ENCODE measurements at regions not wholly inside any gene's neighbourhood (a gene's known extent, or its start where the extent isn't known, plus 50 kb on each side); places are given as distances from the start of the nearest gene placed in this dataset.

DNA sequence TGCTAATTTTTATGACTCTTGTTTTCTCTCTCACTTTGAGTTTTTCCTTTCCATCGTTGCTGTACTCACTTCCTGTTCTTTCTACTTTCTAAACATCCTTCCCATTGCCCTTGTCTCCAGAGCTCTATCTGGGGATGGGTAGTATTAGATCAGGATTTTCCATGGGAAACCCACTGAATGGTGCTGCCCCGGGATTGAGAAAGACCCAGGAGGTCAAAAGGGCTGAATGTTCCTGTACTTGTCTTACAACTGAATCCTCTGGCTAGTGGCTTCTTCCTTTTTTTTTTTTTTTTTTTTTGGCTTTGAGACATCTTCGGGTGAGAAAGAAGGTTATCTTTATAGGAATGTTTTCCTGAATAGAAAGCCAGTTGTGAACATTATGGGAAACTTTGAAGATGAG lies 364.8 kb upstream of the SLC14A2 start:
- H3K4me3 Mint-ChIP-seq (ENCODE audit: unreplicated experiment): peak overlapping the region; percentile 3
- H3K4me1 Mint-ChIP-seq (ENCODE audit: low read depth, unreplicated experiment): peaks cover 39% of the 10 kb centered on the region
- TF ChIP-seq, protein P1, sequence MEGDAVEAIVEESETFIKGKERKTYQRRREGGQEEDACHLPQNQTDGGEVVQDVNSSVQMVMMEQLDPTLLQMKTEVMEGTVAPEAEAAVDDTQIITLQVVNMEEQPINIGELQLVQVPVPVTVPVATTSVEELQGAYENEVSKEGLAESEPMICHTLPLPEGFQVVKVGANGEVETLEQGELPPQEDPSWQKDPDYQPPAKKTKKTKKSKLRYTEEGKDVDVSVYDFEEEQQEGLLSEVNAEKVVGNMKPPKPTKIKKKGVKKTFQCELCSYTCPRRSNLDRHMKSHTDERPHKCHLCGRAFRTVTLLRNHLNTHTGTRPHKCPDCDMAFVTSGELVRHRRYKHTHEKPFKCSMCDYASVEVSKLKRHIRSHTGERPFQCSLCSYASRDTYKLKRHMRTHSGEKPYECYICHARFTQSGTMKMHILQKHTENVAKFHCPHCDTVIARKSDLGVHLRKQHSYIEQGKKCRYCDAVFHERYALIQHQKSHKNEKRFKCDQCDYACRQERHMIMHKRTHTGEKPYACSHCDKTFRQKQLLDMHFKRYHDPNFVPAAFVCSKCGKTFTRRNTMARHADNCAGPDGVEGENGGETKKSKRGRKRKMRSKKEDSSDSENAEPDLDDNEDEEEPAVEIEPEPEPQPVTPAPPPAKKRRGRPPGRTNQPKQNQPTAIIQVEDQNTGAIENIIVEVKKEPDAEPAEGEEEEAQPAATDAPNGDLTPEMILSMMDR (IDR thresholded peaks at IDR 0.05; ENCODE audit: insufficient read depth, low read depth, low read length): no peak
- TF ChIP-seq EZH2 (IDR thresholded peaks at IDR 0.05; ENCODE audit: insufficient read depth, low read length): no peak
- no peak overlapping the region for H3K27ac ChIP-seq (ENCODE audit: low read depth, low read length)
- no peak for FAIRE-seq
- H3K9me3 ChIP-seq (ENCODE audit: insufficient read depth, low read depth, low read length): no peaks in the 10 kb centered on the region
- no peak overlapping the region for H3K4me2 ChIP-seq (ENCODE audit: low read length)
- H3K9ac ChIP-seq (ENCODE audit: low read length): no peak overlapping the region
- H3K79me2 ChIP-seq (ENCODE audit: insufficient read depth, low read length): no peaks in the 10 kb centered on the region
- peak overlapping the region; percentile 70 for H3K27ac Mint-ChIP-seq (ENCODE audit: unreplicated experiment)
- H4K20me1 ChIP-seq (ENCODE audit: insufficient read depth, low read length): no peaks in the 10 kb centered on the region
- no peak overlapping the region for H2AFZ ChIP-seq (ENCODE audit: low read depth, low read length)
- H3K4me3 ChIP-seq (ENCODE audit: insufficient read depth, low read depth, low read length): no peak overlapping the region
- no peaks in the 10 kb centered on the region for H3K36me3 ChIP-seq (ENCODE audit: insufficient read depth, low read length)
- no peaks in the 10 kb centered on the region for H3K36me3 Mint-ChIP-seq (ENCODE audit: low read depth, unreplicated experiment)
- H3K4me1 ChIP-seq (ENCODE audit: insufficient read depth, low read length): peaks cover 20% of the 10 kb centered on the region
- no peaks in the 10 kb centered on the region for H3K27me3 ChIP-seq (ENCODE audit: insufficient read depth, low read length)
- peaks cover 2% of the 10 kb centered on the region for H3K9me3 Mint-ChIP-seq (ENCODE audit: unreplicated experiment)
- DNase-seq (ENCODE audit: low read depth): no peak
- no peaks in the 10 kb centered on the region for H3K27me3 Mint-ChIP-seq (ENCODE audit: low read depth, unreplicated experiment)

DNA sequence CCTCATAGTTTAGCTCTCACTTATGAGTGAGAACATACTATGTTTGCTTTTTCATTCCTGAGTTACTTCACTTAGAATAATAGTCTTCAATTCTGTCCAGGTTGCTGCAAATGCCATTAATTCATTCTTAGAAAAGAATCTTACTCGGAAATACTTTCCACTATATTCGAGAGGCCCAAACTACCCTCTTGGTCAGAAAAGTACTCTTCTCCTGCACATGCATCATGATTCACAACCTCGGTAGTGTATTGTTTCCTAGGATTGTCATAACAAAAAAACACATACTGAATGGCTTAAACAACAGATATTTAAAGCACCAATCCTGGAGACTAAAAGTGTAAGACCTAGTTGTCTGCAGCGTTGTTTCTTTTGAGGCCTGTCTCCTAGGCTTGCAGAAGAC lies 364.0 kb upstream of the SLC14A2 start:
- H3K27ac Mint-ChIP-seq (ENCODE audit: unreplicated experiment): no peak overlapping the region
- Histone ChIP-seq H3K4me1 (ENCODE audit: insufficient read depth, low read length) (peaks cover 26% of the 10 kb centered on the region), H3K4me2 (ENCODE audit: low read length) (no peak overlapping the region), H2AFZ (ENCODE audit: low read depth, low read length) (no peak overlapping the region), H3K4me3 (ENCODE audit: insufficient read depth, low read depth, low read length) (no peak overlapping the region), H3K27ac (ENCODE audit: low read depth, low read length) (no peak overlapping the region), H4K20me1 (ENCODE audit: insufficient read depth, low read length) (no peaks in the 10 kb centered on the region), H3K79me2 (ENCODE audit: insufficient read depth, low read length) (no peaks in the 10 kb centered on the region), H3K9me3 (ENCODE audit: insufficient read depth, low read depth, low read length) (no peaks in the 10 kb centered on the region), H3K27me3 (ENCODE audit: insufficient read depth, low read length) (no peaks in the 10 kb centered on the region), H3K36me3 (ENCODE audit: insufficient read depth, low read length) (no peaks in the 10 kb centered on the region), H3K9ac (ENCODE audit: low read length) (no peak overlapping the region)
- no peaks in the 10 kb centered on the region for H3K36me3 Mint-ChIP-seq (ENCODE audit: low read depth, unreplicated experiment)
- DNase-seq (ENCODE audit: low read depth) (peak; percentile 17), FAIRE-seq (no peak)
- TF ChIP-seq, protein P1 (IDR thresholded peaks at IDR 0.05; ENCODE audit: insufficient read depth, low read depth, low read length): no peak
- TF ChIP-seq EZH2 (IDR thresholded peaks at IDR 0.05; ENCODE audit: insufficient read depth, low read length): no peak
- H3K4me1 Mint-ChIP-seq (ENCODE audit: low read depth, unreplicated experiment): peaks cover 45% of the 10 kb centered on the region
- peaks cover 2% of the 10 kb centered on the region for H3K9me3 Mint-ChIP-seq (ENCODE audit: unreplicated experiment)
- H3K4me3 Mint-ChIP-seq (ENCODE audit: unreplicated experiment): no peak overlapping the region
- no peaks in the 10 kb centered on the region for H3K27me3 Mint-ChIP-seq (ENCODE audit: low read depth, unreplicated experiment)

GRCh38 chr18:45252474-45252873 lies 362.8 kb upstream of the SLC14A2 start:
- H3K36me3 Mint-ChIP-seq (ENCODE audit: low read depth, unreplicated experiment): no peaks in the 10 kb centered on the region
- H3K9me3 Mint-ChIP-seq (ENCODE audit: unreplicated experiment): peaks cover 2% of the 10 kb centered on the region
- H3K79me2 ChIP-seq (ENCODE audit: insufficient read depth, low read length): no peaks in the 10 kb centered on the region
- H3K36me3 ChIP-seq (ENCODE audit: insufficient read depth, low read length): no peaks in the 10 kb centered on the region
- H4K20me1 ChIP-seq (ENCODE audit: insufficient read depth, low read length): no peaks in the 10 kb centered on the region
- H3K4me1 Mint-ChIP-seq (ENCODE audit: low read depth, unreplicated experiment): peaks cover 46% of the 10 kb centered on the region
- H3K27me3 Mint-ChIP-seq (ENCODE audit: low read depth, unreplicated experiment): no peaks in the 10 kb centered on the region
- H3K4me3 Mint-ChIP-seq (ENCODE audit: unreplicated experiment): no peak overlapping the region
- no peak overlapping the region for H3K9ac ChIP-seq (ENCODE audit: low read length)
- H3K27me3 ChIP-seq (ENCODE audit: insufficient read depth, low read length): no peaks in the 10 kb centered on the region
- no peak overlapping the region for H3K27ac Mint-ChIP-seq (ENCODE audit: unreplicated experiment)
- no peak overlapping the region for H3K4me3 ChIP-seq (ENCODE audit: insufficient read depth, low read depth, low read length)
- FAIRE-seq: no peak
- no peak for TF ChIP-seq EZH2 (IDR thresholded peaks at IDR 0.05; ENCODE audit: insufficient read depth, low read length)
- TF ChIP-seq, protein P1 (IDR thresholded peaks at IDR 0.05; ENCODE audit: insufficient read depth, low read depth, low read length): no peak
- H2AFZ ChIP-seq (ENCODE audit: low read depth, low read length): no peak overlapping the region
- peaks cover 27% of the 10 kb centered on the region for H3K4me1 ChIP-seq (ENCODE audit: insufficient read depth, low read length)
- H3K27ac ChIP-seq (ENCODE audit: low read depth, low read length): no peak overlapping the region
- no peak for DNase-seq (ENCODE audit: low read depth)
- no peaks in the 10 kb centered on the region for H3K9me3 ChIP-seq (ENCODE audit: insufficient read depth, low read depth, low read length)
- no peak overlapping the region for H3K4me2 ChIP-seq (ENCODE audit: low read length)

Measured in astrocyte (in vitro differentiated cells and primary cell).